CD14-positive monocyte (primary cell): ENCODE measurements at regions not wholly inside any gene's neighbourhood (a gene's known extent, or its start where the extent isn't known, plus 50 kb on each side); places are given as distances from the start of the nearest gene placed in this dataset.
"Not testable (repeated sequence)": the region's sequence is repeated elsewhere in the genome, so short reads cannot be mapped to it uniquely, and the experiment has no call there.

Source experiments
- DNase-seq, 3 donors: peaks; one replicate each; pipeline ENCODE4 v3.0.0-alpha.2; 2011 to 2022
- H2AFZ ChIP-seq: 2 replicates; pipeline ENCODE4 v1.6.0; 2012; ENCODE audit warnings: mild to moderate bottlenecking, low read depth, low read length, inconsistent platforms; ENCODE audit not compliant: insufficient read depth, poor library complexity, severe bottlenecking
- H3K27ac ChIP-seq, 2 donors: 1 replicate in 1 of 2; 2 replicates in 1 of 2; pipeline ENCODE4 v1.5.1; 2012 to 2013; ENCODE audit warnings: low read length in 2 of 2, control low read depth in 1 of 2, inconsistent platforms in 1 of 2, low read depth in 1 of 2, mild to moderate bottlenecking in 1 of 2
- H3K27me3 ChIP-seq, 2 donors: one replicate each; pipeline versions ENCODE4 v1.6.0 to v1.6.1; 2011 to 2013; ENCODE audit warnings: low read length in 2 of 2; ENCODE audit not compliant: control insufficient read depth in 2 of 2, insufficient read depth in 2 of 2
- H3K36me3 ChIP-seq, 2 donors: replicated peaks in 1 of 2; 1 replicate in 1 of 2; 2 replicates in 1 of 2; pipeline versions ENCODE4 v1.5.1 to v1.6.1; 2012 to 2013; ENCODE audit warnings: low read length in 2 of 2, control low read depth in 1 of 2, inconsistent platforms in 1 of 2, mild to moderate bottlenecking in 1 of 2; ENCODE audit not compliant: insufficient read depth in 2 of 2, control insufficient read depth in 1 of 2
- H3K4me1 ChIP-seq, 2 donors: 1 replicate in 1 of 2; 2 replicates in 1 of 2; pipeline versions ENCODE4 v1.5.1 to v1.6.1; 2012 to 2013; ENCODE audit warnings: low read length in 2 of 2, control low read depth in 1 of 2, inconsistent platforms in 1 of 2, mild to moderate bottlenecking in 1 of 2, moderate library complexity in 1 of 2; ENCODE audit not compliant: insufficient read depth in 2 of 2, control insufficient read depth in 1 of 2
- H3K4me2 ChIP-seq: replicated peaks from 2 replicates; pipeline ENCODE3; 2012; ENCODE audit warnings: low read length, moderate library complexity, mild to moderate bottlenecking; ENCODE audit not compliant: poor library complexity, severe bottlenecking; ENCODE audit errors: extremely low read depth
- H3K4me3 ChIP-seq, 3 experiments: fragments of 200-600 bp in 1 of 3; sonication (generic) in 1 of 3; replicated peaks in 1 of 3; 1 replicate in 2 of 3; 2 replicates in 1 of 3; pipeline ENCODE4 v1.5.1; 2011 to 2013; ENCODE audit warnings: low read length in 3 of 3, mild to moderate bottlenecking in 3 of 3, control low read depth in 2 of 3, low read depth in 2 of 3, inconsistent platforms in 1 of 3, moderate library complexity in 1 of 3
- H3K79me2 ChIP-seq: 2 replicates; pipeline ENCODE4 v1.6.0; 2012; ENCODE audit warnings: mild to moderate bottlenecking, control low read depth, inconsistent platforms, low read length, moderate library complexity; ENCODE audit not compliant: insufficient read depth
- H3K9ac ChIP-seq: 2 replicates; pipeline ENCODE4 v1.6.0; 2017; ENCODE audit warnings: low read length, mild to moderate bottlenecking; ENCODE audit not compliant: insufficient read depth, poor library complexity, severe bottlenecking
- H3K9me3 ChIP-seq, 2 donors: replicated peaks in 1 of 2; 1 replicate in 1 of 2; 2 replicates in 1 of 2; pipeline versions ENCODE4 v1.5.1 to v1.6.1; 2012 to 2013; ENCODE audit warnings: low read length in 2 of 2, control low read depth in 1 of 2; ENCODE audit not compliant: control insufficient read depth in 1 of 2, insufficient read depth in 1 of 2
- H4K20me1 ChIP-seq: 2 replicates; pipeline ENCODE4 v1.6.0; 2012; ENCODE audit warnings: mild to moderate bottlenecking, low read length, control low read depth, moderate library complexity; ENCODE audit not compliant: insufficient read depth
- H3K27ac Mint-ChIP-seq, 7 donors: one replicate each; pipeline ENCODE4 v1.8.0; 2020; ENCODE audit warnings: mild to moderate bottlenecking in 7 of 7, mixed read lengths in 7 of 7, moderate library complexity in 6 of 7, inconsistent platforms in 2 of 7
- H3K27me3 Mint-ChIP-seq, 3 donors: one replicate each; pipeline ENCODE4 v1.8.0; 2021 to 2022; ENCODE audit warnings: low read depth in 3 of 3, mild to moderate bottlenecking in 3 of 3, mixed read lengths in 3 of 3, moderate library complexity in 3 of 3, inconsistent platforms in 1 of 3
- H3K36me3 Mint-ChIP-seq, 2 donors: one replicate each; pipeline ENCODE4 v1.8.0; 2020; ENCODE audit warnings: mixed read lengths in 2 of 2, inconsistent platforms in 1 of 2, mild to moderate bottlenecking in 1 of 2
- H3K4me1 Mint-ChIP-seq: one replicate; pipeline ENCODE4 v1.8.0; 2020; ENCODE audit warnings: mild to moderate bottlenecking, mixed read lengths
- H3K4me3 Mint-ChIP-seq, 2 donors: one replicate each; pipeline ENCODE4 v1.8.0; 2020; ENCODE audit warnings: mild to moderate bottlenecking in 2 of 2, mixed read lengths in 2 of 2, moderate library complexity in 1 of 2
- H3K9me3 Mint-ChIP-seq, 7 donors: one replicate each; pipeline ENCODE4 v1.8.0; 2020 to 2022; ENCODE audit warnings: mixed read lengths in 7 of 7, mild to moderate bottlenecking in 6 of 7, moderate library complexity in 6 of 7, inconsistent platforms in 2 of 7
- CTCF ChIP-seq: fragments of 200-600 bp; IDR thresholded peaks from one replicate; pipeline ENCODE4 v1.8.0; 2022; ENCODE audit warnings: antibody characterized with exemption, mild to moderate bottlenecking
- WGBS: methylation state at CpG from one replicate; pipeline ENCODE4 v1.1.5; 2013; ENCODE audit warnings: missing lambda C conversion rate; ENCODE audit not compliant: insufficient coverage; 5-methylcytosine and 5-hydroxymethylcytosine counted together
- intact Hi-C, 2 donors: fragments of 100-400 bp; cut with micrococcal nuclease; formaldehyde crosslinking; loops; one replicate each; pipeline versions ENCODE4 v1.15.0 to v1.15.1; 2023

DNA sequence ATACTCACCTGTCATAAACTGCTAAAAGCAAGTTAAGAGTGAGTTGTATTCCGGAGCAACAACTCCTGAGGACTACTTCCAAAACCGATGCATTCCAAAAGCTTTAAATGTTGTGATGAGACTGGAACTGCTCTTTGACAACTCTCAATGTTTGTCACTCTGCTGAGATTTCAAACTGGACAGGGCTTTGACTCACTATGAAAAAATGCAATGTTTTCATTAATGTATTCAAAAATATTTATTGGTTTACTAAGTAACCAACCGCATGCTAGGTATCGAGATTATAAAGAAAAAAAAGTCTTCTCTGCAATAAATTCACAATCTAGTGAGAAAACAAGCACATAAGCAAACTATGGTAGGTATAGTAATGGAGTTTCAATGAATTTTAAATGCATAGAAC is 107.9 kb upstream of the GNAI1 start:
- Histone ChIP-seq H2AFZ (no peak overlapping the region), H3K4me3 (no peak overlapping the region), H3K9ac (no peak overlapping the region), H3K36me3 (no peaks in the 10 kb centered on the region), H3K4me2 (no peak overlapping the region), H4K20me1 (no peaks in the 10 kb centered on the region), H3K9me3 (no peaks in the 10 kb centered on the region), H3K27ac (no peak overlapping the region), H3K4me1 (no peaks in the 10 kb centered on the region), H3K27me3 (no peaks in the 10 kb centered on the region), H3K79me2 (no peaks in the 10 kb centered on the region)
- Mint-ChIP-seq H3K4me1 (no peaks in the 10 kb centered on the region), H3K4me3 (no peak overlapping the region), H3K9me3 (peaks cover 0 to 6% (median 1%) of the 10 kb centered on the region in 7 donors), H3K27me3 (no peaks in the 10 kb centered on the region), H3K36me3 (no peaks in the 10 kb centered on the region), H3K27ac (no peak overlapping the region)
- no peak for TF ChIP-seq CTCF
- intact Hi-C loops, result loop anchor here in 1 of 2 donors (10.0 kb wide), 1 partner anchor 2002 kb away; no protein-coding TSS in a partner anchor
- WGBS, result 92% methylated on average over 2 of the region's 4 CpGs
- DNase-seq, result no peak

GRCh38 chr7:80020277-80020676 is 114.4 kb upstream of the GNAI1 start:
- not testable (repeated sequence) for H3K9ac ChIP-seq, H3K9me3 ChIP-seq, H3K4me3 Mint-ChIP-seq, H3K4me3 ChIP-seq, H4K20me1 ChIP-seq, H3K27ac ChIP-seq, H3K9me3 Mint-ChIP-seq, H3K4me1 ChIP-seq, H3K27me3 Mint-ChIP-seq, H3K4me2 ChIP-seq, H3K36me3 ChIP-seq, H3K79me2 ChIP-seq, H3K27ac Mint-ChIP-seq, H3K36me3 Mint-ChIP-seq, H3K4me1 Mint-ChIP-seq, H3K27me3 ChIP-seq, DNase-seq, H2AFZ ChIP-seq
- 92% methylated on average over 3 of the region's 5 CpGs for WGBS
- intact Hi-C loops, result loop anchor here in 1 of 2 donors (10.0 kb wide), 1 partner anchor 1995 kb away; no protein-coding TSS in a partner anchor

GRCh38 chr7:80019809-80020207 is 114.8 kb upstream of the GNAI1 start:
- not testable (repeated sequence) for DNase-seq
- WGBS, result 94% methylated on average over 3 of the region's 4 CpGs

More at GRCh38 chr7:80019809-80020207, 114.8 kb upstream of the GNAI1 start:
- H3K36me3 ChIP-seq, H3K9me3 Mint-ChIP-seq, H3K27me3 Mint-ChIP-seq, H3K27ac ChIP-seq, H3K79me2 ChIP-seq, H3K4me3 ChIP-seq, H3K4me3 Mint-ChIP-seq, H3K4me2 ChIP-seq, H3K27me3 ChIP-seq, H3K9ac ChIP-seq, H2AFZ ChIP-seq, H4K20me1 ChIP-seq, H3K27ac Mint-ChIP-seq, H3K4me1 ChIP-seq, H3K4me1 Mint-ChIP-seq, H3K9me3 ChIP-seq, H3K36me3 Mint-ChIP-seq: not testable (repeated sequence)
- intact Hi-C loops, result loop anchor here in 1 of 2 donors (10.0 kb wide), 1 partner anchor 1995 kb away; no protein-coding TSS in a partner anchor
